DMS53 treated with DMSO at 0.1 percent for 48 hours (cell line): ENCODE measurements at regions not wholly inside any gene's neighbourhood (a gene's known extent, or its start where the extent isn't known, plus 50 kb on each side); places are given as distances from the start of the nearest gene placed in this dataset.

Source experiments
- DNase-seq: peaks from one replicate; lab custom pipeline; 2025; ENCODE audit not compliant: unreplicated experiment; lab: John Stamatoyannopoulos, UW

- DNase-seq = no peak
Observed at GRCh38 chr6:99080191-99080590, 132.4 kb upstream of the FBXL4 start.

GRCh38 chr6:99079058-99079457 is 131.3 kb upstream of the FBXL4 start:
- no peak for DNase-seq

DNA sequence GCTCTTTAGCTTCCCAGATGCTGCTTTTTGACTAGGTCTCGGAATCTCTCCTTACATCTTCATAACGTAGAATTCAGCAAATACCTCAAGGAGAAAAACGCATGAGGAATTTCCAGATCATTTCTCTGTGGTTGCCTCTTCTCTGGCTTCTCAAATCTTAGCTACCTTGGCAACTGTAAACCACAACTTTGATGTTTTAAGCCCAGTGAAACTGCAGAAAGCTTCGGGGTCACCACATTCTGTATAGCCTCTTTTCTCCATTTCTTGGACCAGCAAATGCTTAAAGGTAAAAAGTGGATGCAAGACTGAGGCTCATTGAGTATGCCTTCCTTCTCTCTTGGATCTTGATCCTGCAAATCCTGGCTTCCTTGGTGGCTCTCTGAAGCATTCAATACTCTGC is 125.5 kb upstream of the FBXL4 start:
- no peak for DNase-seq

DNA sequence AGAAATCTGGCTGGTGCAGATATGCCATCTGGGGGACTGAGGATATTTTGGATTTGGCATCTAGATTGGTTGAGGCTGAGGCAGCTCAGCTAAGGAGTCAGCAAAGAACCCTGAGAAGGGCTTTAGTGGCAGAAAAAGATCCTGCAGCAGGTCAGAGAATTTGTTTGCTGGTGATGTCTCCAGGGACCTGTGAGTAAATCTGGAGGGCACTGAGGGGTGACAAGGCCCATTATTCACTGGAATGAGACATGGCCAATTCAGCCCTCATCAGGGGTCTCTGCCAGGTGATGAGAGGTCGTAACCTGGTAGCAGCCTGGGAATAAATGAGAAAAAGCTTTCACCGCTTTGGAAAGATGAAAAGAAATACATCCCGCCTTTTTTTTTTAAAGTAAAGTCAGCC is 118.3 kb upstream of the FBXL4 start:
- DNase-seq = no peak

DNA sequence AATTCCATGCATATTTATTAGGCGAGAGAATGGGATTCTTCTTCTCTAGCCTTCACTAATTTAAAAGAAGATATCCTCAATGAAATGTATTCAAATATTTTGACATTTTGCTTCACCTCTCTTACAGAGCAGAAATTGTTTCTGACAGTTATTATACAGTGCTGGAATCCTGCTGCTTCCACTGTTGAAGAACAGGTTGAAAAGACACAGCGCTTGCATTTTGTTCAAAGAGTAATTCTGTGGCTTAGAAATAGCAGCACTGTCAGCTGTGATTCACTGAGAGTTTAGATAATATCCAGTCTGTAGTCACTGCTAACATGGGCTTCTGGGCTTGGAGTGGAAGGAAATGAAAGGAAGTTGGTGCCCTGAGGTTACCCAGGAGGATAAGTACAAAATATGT is 117.1 kb upstream of the FBXL4 start:
- no peak for DNase-seq

GRCh38 chr6:99036672-99037071 is 88.9 kb upstream of the FBXL4 start:
- DNase-seq = no peak

- DNase-seq = no peak
Observed at GRCh38 chr6:99032396-99032795, 84.7 kb upstream of the FBXL4 start.

DNA sequence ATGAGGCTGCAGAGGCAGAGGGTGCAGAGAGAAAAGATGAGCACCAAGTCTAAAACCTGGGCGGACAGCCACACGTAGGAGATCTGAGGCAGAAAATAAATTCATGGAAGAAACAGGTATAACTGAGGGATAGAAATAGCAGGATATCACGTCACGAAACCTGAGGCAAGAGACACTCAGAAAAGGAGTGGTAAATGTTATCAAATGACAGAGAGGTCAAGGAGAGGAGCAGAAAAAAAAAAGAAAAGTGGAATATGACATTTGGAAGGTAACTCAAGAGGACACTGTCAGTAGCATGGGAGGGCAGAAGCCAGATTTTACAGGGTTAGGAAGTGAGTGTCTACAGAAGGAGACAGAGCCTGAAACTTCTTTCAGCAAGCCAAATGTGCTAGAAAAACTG is 84.2 kb upstream of the FBXL4 start:
- DNase-seq = no peak

DNA sequence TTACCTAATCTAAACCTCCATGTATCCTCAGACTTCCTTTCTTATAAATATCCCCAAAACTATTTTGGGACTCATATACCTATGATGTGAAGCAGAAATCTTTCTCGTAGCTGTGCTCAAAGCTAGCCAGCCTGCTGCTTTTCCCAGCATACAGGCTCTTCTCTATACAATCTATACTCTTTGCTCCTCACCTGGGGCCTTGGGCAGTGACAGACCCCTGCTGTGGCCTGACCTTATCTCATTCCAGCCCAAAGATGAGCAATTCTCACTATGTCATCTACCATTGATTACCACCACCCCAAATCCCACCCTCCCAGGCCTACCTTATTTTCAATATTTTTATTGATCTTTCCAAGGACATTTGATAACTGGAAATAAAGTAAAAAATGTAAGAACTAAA is 83.2 kb upstream of the FBXL4 start:
- no peak for DNase-seq

- no peak for DNase-seq
Observed at GRCh38 chr6:99026135-99026534, 78.4 kb upstream of the FBXL4 start.

DNA sequence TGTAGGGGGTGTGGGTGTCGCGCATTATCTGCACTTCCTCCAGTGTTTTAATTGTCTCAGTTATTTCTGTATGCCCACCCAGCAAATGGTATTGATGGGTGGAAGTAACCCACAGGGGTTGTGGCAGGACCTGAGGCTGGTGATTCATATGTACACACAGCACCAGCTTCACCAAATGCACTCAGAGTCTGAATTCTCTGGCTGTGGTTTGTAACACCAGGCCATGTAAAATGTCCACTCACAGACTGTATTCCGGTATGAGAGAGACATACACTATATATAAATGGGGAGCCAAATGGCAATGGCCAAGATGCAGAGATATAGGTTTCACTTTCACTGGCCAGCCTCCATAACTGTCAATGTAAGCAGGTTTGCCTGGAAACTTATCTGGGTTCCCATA is 76.3 kb upstream of the FBXL4 start:
- DNase-seq = no peak

DNA sequence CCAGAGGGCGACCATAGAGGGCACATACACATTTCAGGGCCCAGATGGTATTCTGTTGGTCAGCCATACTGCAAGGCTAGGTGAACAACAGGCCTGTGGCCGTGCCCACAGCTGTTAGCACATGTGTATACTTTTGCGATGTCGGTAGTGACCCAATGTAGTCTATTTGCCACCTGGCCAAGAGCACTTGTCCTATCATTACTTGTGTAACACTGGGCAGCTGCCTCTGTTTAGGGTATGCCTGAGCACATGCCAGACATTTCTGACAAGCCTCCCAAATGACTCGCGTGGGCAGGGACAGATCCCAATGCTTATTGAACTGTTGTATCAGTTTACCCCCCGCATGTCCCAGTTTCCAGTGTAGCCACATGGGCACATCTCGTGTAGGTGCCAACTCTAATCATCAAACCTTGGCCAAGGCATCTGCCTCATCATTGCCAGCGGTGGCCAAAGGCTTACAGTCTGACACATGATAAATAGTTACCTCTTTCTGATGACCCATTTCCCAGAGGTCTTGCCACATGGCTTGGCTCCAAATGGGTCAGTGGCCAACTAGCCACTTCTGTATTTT is 74.4 kb upstream of the FBXL4 start:
- DNase-seq = no peak

DNA sequence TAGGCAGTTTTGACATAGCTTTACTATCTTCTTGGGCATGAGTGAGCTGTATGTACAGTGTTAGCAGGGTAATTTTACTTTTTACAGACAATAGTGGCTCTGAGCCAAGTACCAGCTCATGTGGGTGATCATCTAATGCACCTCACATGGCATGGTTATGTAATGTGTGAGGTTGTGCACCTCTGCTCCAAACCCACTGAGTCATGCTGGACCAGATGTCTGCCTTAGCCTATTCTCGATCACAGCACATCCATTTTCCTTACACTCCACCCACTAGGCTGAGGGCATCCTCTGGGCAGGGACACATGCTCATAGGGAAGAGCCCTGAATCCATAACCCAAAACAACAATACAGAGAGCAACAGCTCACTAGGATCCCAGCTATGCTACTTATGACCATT is 71.6 kb upstream of the FBXL4 start:
- DNase-seq = no peak

DNA sequence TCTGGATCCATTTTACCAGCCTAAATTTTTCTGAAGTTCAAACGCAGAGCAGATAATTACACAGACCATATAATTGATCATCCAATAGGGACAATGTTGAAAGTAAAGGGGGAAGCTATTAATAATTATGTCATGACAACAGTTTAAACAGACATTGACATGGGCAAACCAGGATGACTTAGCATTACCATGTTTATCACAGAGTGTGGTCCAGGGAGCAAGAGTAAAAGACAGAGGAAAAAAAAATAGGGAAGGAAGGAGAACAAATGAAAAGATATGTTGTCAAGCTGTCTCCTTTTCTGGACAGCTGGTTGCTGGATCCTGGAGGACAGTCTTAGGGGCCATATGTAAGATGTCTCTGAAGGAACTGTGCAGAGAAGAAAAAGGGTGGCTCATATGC is 69.4 kb upstream of the FBXL4 start:
- no peak for DNase-seq

DNA sequence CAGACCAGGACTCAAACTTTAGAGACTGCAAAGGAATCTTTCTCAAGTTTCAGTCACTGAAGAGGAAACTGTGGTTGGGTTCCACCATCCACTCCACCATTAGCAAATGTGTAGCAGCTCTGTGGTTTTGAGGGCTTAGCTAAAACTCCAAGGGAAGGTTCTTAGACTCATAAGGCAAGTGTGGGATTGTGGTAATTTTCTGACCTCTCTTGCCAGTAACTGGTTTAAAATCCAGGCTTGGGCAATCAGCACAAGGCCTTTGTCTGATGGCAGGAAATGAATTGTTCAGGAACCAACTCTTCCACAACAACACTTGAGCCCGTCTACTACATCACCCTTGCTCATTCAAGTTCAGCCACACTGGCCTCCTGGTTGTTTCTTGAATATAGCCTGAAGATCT is 68.6 kb upstream of the FBXL4 start:
- DNase-seq = no peak

DNA sequence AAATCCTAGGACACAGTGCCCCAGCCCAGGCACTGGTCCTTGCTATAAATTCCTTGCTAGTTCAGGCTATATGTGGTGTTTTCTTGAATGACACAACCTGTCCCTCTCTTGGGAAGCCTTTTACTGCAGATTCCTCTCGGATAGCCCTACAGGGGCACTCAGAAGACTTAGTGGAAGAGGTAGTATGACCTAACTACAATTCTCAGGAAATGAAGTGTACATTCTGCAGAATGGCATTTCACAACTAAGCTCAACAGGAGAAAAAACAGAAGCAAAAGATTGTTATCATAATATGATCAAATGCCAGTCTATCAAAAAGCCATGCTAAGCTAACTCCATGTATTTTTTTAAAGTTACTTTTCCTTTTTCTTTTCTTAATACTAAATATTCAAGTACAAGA is 66.3 kb upstream of the FBXL4 start:
- DNase-seq = no peak

DNA sequence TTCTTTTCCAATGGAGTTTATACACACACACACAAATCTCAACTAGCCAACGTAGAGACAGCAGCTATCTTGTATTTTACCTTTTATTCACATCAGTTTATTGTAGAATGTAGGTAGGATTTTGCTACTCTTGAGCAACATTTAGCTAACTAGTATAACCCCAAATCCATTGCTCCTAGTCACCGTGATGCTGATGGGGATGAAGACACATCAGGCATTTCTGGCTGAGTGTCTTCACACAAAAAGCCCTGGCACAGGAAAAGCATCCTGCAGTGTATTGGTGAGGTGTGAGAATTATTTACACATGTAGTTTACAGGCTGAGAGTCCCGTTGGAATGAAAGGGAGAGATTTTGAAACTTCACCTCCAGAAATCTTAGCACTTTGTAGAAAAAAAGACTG is 65.9 kb upstream of the FBXL4 start:
- no peak for DNase-seq

GRCh38 chr6:99013145-99013544 is 65.4 kb upstream of the FBXL4 start:
- no peak for DNase-seq

GRCh38 chr6:99011151-99011550 is 63.4 kb upstream of the FBXL4 start:
- DNase-seq = no peak

DNA sequence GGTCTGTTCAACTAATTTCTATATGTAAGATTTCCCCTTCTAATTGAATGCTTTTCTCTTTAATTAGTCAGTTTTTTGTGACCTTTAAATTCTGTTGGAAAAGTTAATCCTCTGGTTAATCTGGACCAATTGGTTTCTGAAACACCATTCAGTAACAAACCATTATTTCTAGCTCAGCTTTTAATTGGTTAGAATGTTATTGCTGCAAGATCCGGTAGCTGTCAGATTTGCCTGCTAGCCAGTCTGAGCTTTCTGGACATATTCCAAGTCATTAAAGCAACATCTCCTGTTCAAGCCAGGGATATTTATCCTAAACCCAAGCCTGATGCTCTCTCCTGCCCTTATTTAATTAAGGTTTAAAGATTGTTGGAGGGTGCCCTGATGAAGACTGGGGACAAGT is 55.1 kb upstream of the FBXL4 start:
- no peak for DNase-seq

DNA sequence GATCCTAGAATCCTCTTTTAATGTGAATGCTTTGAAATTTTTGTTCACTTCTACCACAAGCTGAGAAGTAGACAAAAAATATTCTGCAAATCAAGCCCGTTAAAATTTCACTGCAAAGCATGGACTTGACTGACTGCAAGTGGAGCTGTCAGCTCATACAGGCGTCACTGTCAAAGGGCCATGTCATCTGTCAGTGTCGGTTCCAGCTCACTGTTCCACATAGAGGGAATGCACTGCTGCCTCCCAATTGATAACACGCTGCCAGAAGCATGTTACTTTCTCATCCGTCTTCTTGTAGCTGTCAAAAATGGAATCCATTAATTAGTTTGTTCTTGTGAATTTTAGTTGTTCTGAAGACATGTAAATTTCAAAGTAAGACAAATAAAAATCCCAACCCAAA is 50.4 kb upstream of the FBXL4 start:
- DNase-seq = no peak
